ENCODE measurements at regions not wholly inside any gene's neighbourhood (a gene's known extent, or its start where the extent isn't known, plus 50 kb on each side); places are given as distances from the start of the nearest gene placed in this dataset.

DNA sequence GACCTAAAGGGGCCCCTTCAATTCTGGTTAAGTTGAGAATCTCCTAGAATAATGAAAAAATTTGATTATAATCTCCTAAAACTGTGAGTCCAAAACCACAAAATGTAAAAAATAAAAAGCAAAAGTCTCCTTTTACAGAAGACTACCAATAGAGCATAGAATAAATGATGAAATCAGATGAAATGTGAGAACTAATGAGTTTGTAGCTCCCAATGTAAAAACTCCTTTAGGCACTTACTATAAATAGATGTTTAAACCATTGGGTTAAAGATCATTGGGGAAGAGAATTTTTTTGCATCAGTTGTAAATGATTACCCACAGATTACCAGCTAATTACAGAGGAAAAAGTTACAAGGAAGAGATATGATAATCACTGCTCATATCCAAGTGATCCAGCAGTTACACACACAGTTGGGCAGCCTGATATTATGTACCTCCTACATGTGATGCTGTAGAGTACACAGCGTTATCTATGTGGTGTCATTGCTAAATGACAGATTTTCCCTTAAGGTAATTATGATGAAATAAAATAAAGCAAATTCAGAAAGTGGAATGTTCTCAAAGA lies 282.7 kb upstream of the SEMA3D start (continued):
- TF ChIP-seq, protein P1, sequence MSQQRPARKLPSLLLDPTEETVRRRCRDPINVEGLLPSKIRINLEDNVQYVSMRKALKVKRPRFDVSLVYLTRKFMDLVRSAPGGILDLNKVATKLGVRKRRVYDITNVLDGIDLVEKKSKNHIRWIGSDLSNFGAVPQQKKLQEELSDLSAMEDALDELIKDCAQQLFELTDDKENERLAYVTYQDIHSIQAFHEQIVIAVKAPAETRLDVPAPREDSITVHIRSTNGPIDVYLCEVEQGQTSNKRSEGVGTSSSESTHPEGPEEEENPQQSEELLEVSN (IDR thresholded peaks at IDR 0.05) = no peak
- TF ChIP-seq RAD21 (IDR thresholded peaks at IDR 0.05 in 1 of 2, conservative IDR thresholded peaks at IDR 0.05 in 1 of 2; ENCODE audit: low read depth in 2 of 2, low read length in 2 of 2) = no peak

Measured in H1 (cell line).